Right hindlimb (tissue), 1 donor: ENCODE measurements at regions not wholly inside any gene's neighbourhood (a gene's known extent, or its start where the extent isn't known, plus 50 kb on each side); places are given as distances from the start of the nearest gene placed in this dataset.

Experiments used
- DNase-seq: peaks from one replicate; pipeline ENCODE4 v3.0.0-alpha.2; 2018

- DNase-seq: no peak
These were observed 495.3 kb upstream of the NMUR2 start for GRCh38 chr5:152900332-152900731.

- no peak for DNase-seq
These were observed 496.7 kb upstream of the NMUR2 start for GRCh38 chr5:152901754-152902153.

- DNase-seq: no peak
These were observed 500.2 kb upstream of the NMUR2 start for GRCh38 chr5:152905286-152905685.

GRCh38 chr5:152907488-152908245 lies 502.6 kb upstream of the NMUR2 start:
- DNase-seq: no peak

- DNase-seq: no peak
These were observed 507.8 kb upstream of the NMUR2 start for GRCh38 chr5:152912924-152913323.

GRCh38 chr5:152932621-152933020 lies 527.5 kb upstream of the NMUR2 start:
- no peak for DNase-seq

- no peak for DNase-seq
These were observed 528.0 kb upstream of the NMUR2 start for GRCh38 chr5:152933056-152933455.

- DNase-seq: no peak
These were observed 533.6 kb upstream of the NMUR2 start for GRCh38 chr5:152938630-152939029.

- no peak for DNase-seq
These were observed 537.7 kb upstream of the NMUR2 start for GRCh38 chr5:152942633-152943336.

- DNase-seq: no peak
These were observed 536.5 kb upstream of the GRIA1 start for GRCh38 chr5:152953788-152954483.

- no peak for DNase-seq
These were observed 533.4 kb upstream of the GRIA1 start for GRCh38 chr5:152956943-152957613.

GRCh38 chr5:152978141-152978835 lies 512.2 kb upstream of the GRIA1 start:
- DNase-seq: no peak

GRCh38 chr5:152987131-152987530 lies 503.3 kb upstream of the GRIA1 start:
- DNase-seq: no peak

- no peak for DNase-seq
These were observed 500.3 kb upstream of the GRIA1 start for GRCh38 chr5:152990217-152990616.

- DNase-seq: no peak
These were observed 499.8 kb upstream of the GRIA1 start for GRCh38 chr5:152990649-152991048.

- no peak for DNase-seq
These were observed 496.3 kb upstream of the GRIA1 start for GRCh38 chr5:152994033-152994680.

GRCh38 chr5:152995214-152995725 lies 495.2 kb upstream of the GRIA1 start:
- no peak for DNase-seq

- DNase-seq: no peak
These were observed 484.8 kb upstream of the GRIA1 start for GRCh38 chr5:153005711-153006110.

GRCh38 chr5:153006681-153007080 lies 483.8 kb upstream of the GRIA1 start:
- DNase-seq: no peak

GRCh38 chr5:153014194-153014593 lies 476.3 kb upstream of the GRIA1 start:
- no peak for DNase-seq

- no peak for DNase-seq
These were observed 472.3 kb upstream of the GRIA1 start for GRCh38 chr5:153018121-153018520.
